ENCODE measurements at regions not wholly inside any gene's neighbourhood (a gene's known extent, or its start where the extent isn't known, plus 50 kb on each side); places are given as distances from the start of the nearest gene placed in this dataset.

- TF ChIP-seq, protein P1, sequence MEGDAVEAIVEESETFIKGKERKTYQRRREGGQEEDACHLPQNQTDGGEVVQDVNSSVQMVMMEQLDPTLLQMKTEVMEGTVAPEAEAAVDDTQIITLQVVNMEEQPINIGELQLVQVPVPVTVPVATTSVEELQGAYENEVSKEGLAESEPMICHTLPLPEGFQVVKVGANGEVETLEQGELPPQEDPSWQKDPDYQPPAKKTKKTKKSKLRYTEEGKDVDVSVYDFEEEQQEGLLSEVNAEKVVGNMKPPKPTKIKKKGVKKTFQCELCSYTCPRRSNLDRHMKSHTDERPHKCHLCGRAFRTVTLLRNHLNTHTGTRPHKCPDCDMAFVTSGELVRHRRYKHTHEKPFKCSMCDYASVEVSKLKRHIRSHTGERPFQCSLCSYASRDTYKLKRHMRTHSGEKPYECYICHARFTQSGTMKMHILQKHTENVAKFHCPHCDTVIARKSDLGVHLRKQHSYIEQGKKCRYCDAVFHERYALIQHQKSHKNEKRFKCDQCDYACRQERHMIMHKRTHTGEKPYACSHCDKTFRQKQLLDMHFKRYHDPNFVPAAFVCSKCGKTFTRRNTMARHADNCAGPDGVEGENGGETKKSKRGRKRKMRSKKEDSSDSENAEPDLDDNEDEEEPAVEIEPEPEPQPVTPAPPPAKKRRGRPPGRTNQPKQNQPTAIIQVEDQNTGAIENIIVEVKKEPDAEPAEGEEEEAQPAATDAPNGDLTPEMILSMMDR (IDR thresholded peaks at IDR 0.05; ENCODE audit: insufficient read depth, low read depth, low read length): no peak
- no peak for TF ChIP-seq EZH2 (IDR thresholded peaks at IDR 0.05; ENCODE audit: insufficient read depth, low read length)
These were observed 459.9 kb upstream of the MARCKS start for GRCh38 chr6:113397236-113397635.
